OCI-LY7 (cell line): ENCODE measurements at regions not wholly inside any gene's neighbourhood (a gene's known extent, or its start where the extent isn't known, plus 50 kb on each side); places are given as distances from the start of the nearest gene placed in this dataset.
A peak's percentile ranks its signal among the peaks of the same experiment; 100 is the strongest.

Source experiments
- BruUV-seq: library from RNA; stranded (reverse); fragments of 400-500 nt; replicated peaks from 2 replicates; lab custom pipeline; 2021; lab: Mats Ljungman, UMichigan
- CTCF ChIA-PET: fragments of 300-600 bp; sonication (Branson Sonifier 250); formaldehyde crosslinking; loops from one replicate; lab custom pipeline; 2022; ENCODE audit warnings: antibody characterized with exemption; ENCODE audit not compliant: unreplicated experiment; lab: Charles Lee
- POLR2A ChIA-PET: fragments of 300-600 bp; sonication (Branson Sonifier 250); formaldehyde crosslinking; loops from one replicate; lab custom pipeline; 2022; ENCODE audit warnings: antibody characterized with exemption; lab: Charles Lee
- DNase-seq: peaks from one replicate; pipeline ENCODE4 v3.0.0-alpha.2; 2015; ENCODE audit warnings: low spot score
- H2AFZ ChIP-seq: fragments of 200-600 bp; sonication (generic), shearing (Covaris generic); 2 replicates; pipeline ENCODE4 v1.6.1; 2014; ENCODE audit warnings: mild to moderate bottlenecking, antibody characterized with exemption, low read length, moderate library complexity
- H3K27ac ChIP-seq: fragments of 200-600 bp; sonication (generic); 2 replicates; pipeline ENCODE4 v1.5.1; 2014; ENCODE audit warnings: mixed run types, low read depth, mild to moderate bottlenecking, moderate library complexity, low read length, inconsistent platforms; ENCODE audit not compliant: poor library complexity, severe bottlenecking
- H3K36me3 ChIP-seq: fragments of 200-600 bp; sonication (generic); 2 replicates; pipeline ENCODE4 v1.6.1; 2014; ENCODE audit warnings: mild to moderate bottlenecking, antibody characterized with exemption, low read length, moderate library complexity, mixed read lengths; ENCODE audit not compliant: insufficient read depth
- H3K4me1 ChIP-seq: fragments of 200-600 bp; sonication (generic); 2 replicates; pipeline ENCODE4 v1.5.1; 2014; ENCODE audit warnings: mild to moderate bottlenecking, low read length; ENCODE audit not compliant: insufficient read depth, poor library complexity, severe bottlenecking
- H3K4me2 ChIP-seq: fragments of 200-600 bp; sonication (generic); 2 replicates; pipeline ENCODE4 v1.6.1; 2014; ENCODE audit warnings: mild to moderate bottlenecking, low read length
- H3K4me3 ChIP-seq: fragments of 200-600 bp; sonication (generic); 2 replicates; pipeline ENCODE4 v1.5.1; 2014; ENCODE audit warnings: mild to moderate bottlenecking, low read depth, low read length; ENCODE audit not compliant: poor library complexity, severe bottlenecking
- H3K79me2 ChIP-seq: fragments of 200-600 bp; sonication (generic); 2 replicates; pipeline ENCODE4 v1.6.1; 2016; ENCODE audit warnings: low read depth, mild to moderate bottlenecking, low read length, moderate library complexity, mixed read lengths; ENCODE audit not compliant: insufficient read depth
- H3K9me2 ChIP-seq: fragments of 200-600 bp; sonication (generic); 2 replicates; pipeline ENCODE4 v1.6.1; 2016; ENCODE audit warnings: mild to moderate bottlenecking, low read length, mixed read lengths; ENCODE audit not compliant: insufficient read depth
- H3K9me3 ChIP-seq: fragments of 200-600 bp; sonication (generic); 2 replicates; pipeline ENCODE4 v1.6.1; 2014; ENCODE audit warnings: mild to moderate bottlenecking, mixed run types, low read length, mixed read lengths
- H4K20me1 ChIP-seq: fragments of 200-600 bp; sonication (generic); 2 replicates; pipeline ENCODE4 v1.6.1; 2014; ENCODE audit warnings: mild to moderate bottlenecking, antibody characterized with exemption, low read length, moderate library complexity, mixed read lengths; ENCODE audit not compliant: insufficient read depth
- CTCF ChIP-seq: fragments of 200-600 bp; sonication (generic); conservative IDR thresholded peaks from 2 replicates; pipeline ENCODE4 v1.5.1; 2014; ENCODE audit warnings: mild to moderate bottlenecking, antibody characterized with exemption, low read length, moderate library complexity, mixed read lengths
- EZH2phosphoT487 ChIP-seq: fragments of 200-600 bp; sonication (generic); IDR thresholded peaks from 2 replicates; pipeline ENCODE4 v1.6.1; 2018; ENCODE audit warnings: low read depth, borderline replicate concordance, mild to moderate bottlenecking, mixed run types, antibody characterized with exemption, low read length, moderate library complexity, mixed read lengths
- intact Hi-C: fragments of 100-400 bp; cut with micrococcal nuclease; formaldehyde crosslinking; loops from one replicate; pipeline ENCODE4 v1.10.0; 2022; ENCODE audit not compliant: unreplicated experiment

GRCh38 chr17:33777674-33778073, 477.4 kb upstream of the CCL2 start:
- intact Hi-C loops = loop anchor here (2.0 kb wide), 1 partner anchor 369 kb away; no protein-coding TSS in a partner anchor
- no peaks in the 10 kb centered on the region for H3K9me3 ChIP-seq
- no TSS peak for BruUV-seq

GRCh38 chr17:33778505-33779233, 476.4 kb upstream of the CCL2 start:
- Histone ChIP-seq H3K27ac (no peak overlapping the region), H3K4me1 (no peaks in the 10 kb centered on the region), H3K36me3 (no peaks in the 10 kb centered on the region), H3K9me2 (no peaks in the 10 kb centered on the region), H4K20me1 (no peaks in the 10 kb centered on the region), H3K4me2 (no peak overlapping the region), H3K9me3 (no peaks in the 10 kb centered on the region), H2AFZ (no peak overlapping the region), H3K79me2 (no peaks in the 10 kb centered on the region), H3K4me3 (no peak overlapping the region)
- TF ChIP-seq CTCF = no peak
- no peak for TF ChIP-seq EZH2phosphoT487
- ChIA-PET CTCF (no interaction called here), POLR2A (no interaction called here)
- intact Hi-C loops = loop anchor here (2.0 kb wide), 1 partner anchor 368 kb away; no protein-coding TSS in a partner anchor
- no peak for DNase-seq
- no TSS peak for BruUV-seq

More at GRCh38 chr17:33777674-33778073, 477.4 kb upstream of the CCL2 start:
- Histone ChIP-seq H3K79me2 (no peaks in the 10 kb centered on the region), H3K4me3 (no peak overlapping the region), H3K4me1 (no peaks in the 10 kb centered on the region), H3K27ac (no peak overlapping the region), H3K4me2 (no peak overlapping the region), H4K20me1 (no peaks in the 10 kb centered on the region), H3K36me3 (no peaks in the 10 kb centered on the region), H2AFZ (no peak overlapping the region), H3K9me2 (no peaks in the 10 kb centered on the region)
- no peak for DNase-seq
- TF ChIP-seq CTCF (no peak), EZH2phosphoT487 (no peak)
- ChIA-PET POLR2A (no interaction called here), CTCF (no interaction called here)

- CTCF ChIA-PET = no interaction called here
- intact Hi-C loops = loop anchor here (2.0 kb wide), 1 partner anchor 368 kb away; no protein-coding TSS in a partner anchor
- no TSS peak for BruUV-seq
- peak; percentile 50 for DNase-seq
- H3K4me1 ChIP-seq = no peaks in the 10 kb centered on the region
- no peaks in the 10 kb centered on the region for H3K9me3 ChIP-seq
- no peaks in the 10 kb centered on the region for H3K36me3 ChIP-seq
- no peak overlapping the region for H2AFZ ChIP-seq
- no peak overlapping the region for H3K4me3 ChIP-seq
- H4K20me1 ChIP-seq = no peaks in the 10 kb centered on the region
- no peaks in the 10 kb centered on the region for H3K79me2 ChIP-seq
- no peak overlapping the region for H3K27ac ChIP-seq
- TF ChIP-seq CTCF (peak; percentile 97), EZH2phosphoT487 (no peak)
- H3K4me2 ChIP-seq = no peak overlapping the region
- POLR2A ChIA-PET = no interaction called here
- H3K9me2 ChIP-seq = no peaks in the 10 kb centered on the region
Measured at GRCh38 chr17:33779234-33779591, 475.9 kb upstream of the CCL2 start.
